GM21381 (cell line): ENCODE measurements at regions not wholly inside any gene's neighbourhood (a gene's known extent, or its start where the extent isn't known, plus 50 kb on each side); places are given as distances from the start of the nearest gene placed in this dataset.
"Not testable (repeated sequence)": the region's sequence is repeated elsewhere in the genome, so short reads cannot be mapped to it uniquely, and the experiment has no call there.

Experiments
- ATAC-seq: cut with Tn5 transposase; IDR thresholded peaks from one replicate; pipeline ENCODE4 v1.9.1; 2021; ENCODE audit warnings: mild to moderate bottlenecking, moderate library complexity; ENCODE audit not compliant: unreplicated experiment

DNA sequence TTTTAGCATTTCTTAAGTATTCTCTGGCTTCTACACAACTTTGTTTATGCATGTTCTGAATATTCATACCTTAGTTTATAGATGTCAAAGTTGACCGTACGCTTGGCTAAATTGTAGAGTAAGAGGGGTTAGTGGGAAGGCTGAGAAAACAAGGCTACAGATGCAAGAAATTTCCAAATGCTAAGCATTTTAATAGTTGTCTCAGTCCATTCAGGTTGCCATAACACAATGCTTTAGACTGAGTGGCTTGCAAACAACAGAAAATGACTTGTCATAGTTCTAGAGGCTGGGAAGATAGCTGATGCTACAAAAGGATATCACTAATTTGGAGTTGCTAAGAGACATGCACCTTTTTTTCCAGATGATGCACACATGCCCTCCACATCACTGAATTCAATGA is 53.0 kb upstream of the C1QTNF3 start:
- ATAC-seq, result not testable (repeated sequence)

DNA sequence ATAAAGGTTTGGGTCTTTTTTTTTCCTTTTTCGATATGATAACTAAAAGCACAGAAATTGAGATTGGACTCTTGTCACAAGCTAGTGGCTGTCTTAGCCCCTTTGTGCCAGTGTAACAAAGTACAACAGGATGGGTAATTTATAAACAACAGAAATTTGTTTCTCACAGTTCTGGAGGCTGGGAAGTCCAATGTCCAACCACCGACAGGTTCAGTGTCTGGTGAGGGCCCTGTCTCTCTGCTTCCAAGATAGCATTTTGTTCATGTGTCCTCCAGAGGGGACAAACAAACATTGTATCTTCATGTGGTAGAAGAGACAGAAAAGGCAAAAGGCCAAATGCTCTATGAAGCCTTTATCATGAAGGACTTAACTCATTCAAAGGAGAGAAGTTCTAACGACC is 56.9 kb upstream of the C1QTNF3 start:
- ATAC-seq, result not testable (repeated sequence)

DNA sequence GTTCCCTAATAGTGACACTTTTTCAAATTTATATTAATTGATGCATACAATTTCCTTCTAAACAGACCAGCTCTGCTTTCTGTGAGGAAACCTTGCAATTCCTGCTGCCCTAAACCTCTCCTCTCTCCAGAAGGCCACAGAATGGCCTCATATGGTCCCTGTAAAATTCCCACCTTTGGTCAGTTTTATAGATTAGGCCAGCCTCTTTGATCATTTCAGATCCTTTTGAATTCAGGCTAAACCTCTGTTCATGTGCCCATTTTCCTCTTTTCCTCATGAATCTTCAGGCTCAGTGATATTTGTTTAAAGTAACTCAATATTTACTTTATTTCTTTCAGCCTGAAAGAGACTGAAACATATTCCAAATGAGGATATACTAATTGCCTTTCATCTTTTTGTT is 58.6 kb upstream of the C1QTNF3 start:
- ATAC-seq, result not testable (repeated sequence)

DNA sequence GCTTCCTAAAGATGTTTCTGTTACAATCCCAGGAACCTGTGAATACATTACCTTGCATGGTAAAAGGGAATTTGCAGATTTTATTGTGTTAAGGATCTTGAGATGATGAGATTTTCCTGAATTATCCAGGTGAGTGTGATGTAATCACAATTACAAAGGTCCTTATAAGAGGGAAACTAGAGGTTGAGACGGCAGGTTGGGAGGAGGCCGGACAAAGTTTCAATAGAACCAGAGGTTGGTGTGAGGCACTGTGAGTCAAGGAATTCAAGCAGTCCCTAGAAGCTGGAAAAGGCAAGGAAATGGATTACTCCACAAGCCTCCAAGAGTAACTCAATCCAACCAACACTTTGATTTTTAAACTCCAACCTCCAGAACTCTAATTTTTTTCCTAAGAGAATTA is 65.9 kb upstream of the C1QTNF3 start:
- ATAC-seq, result not testable (repeated sequence)

DNA sequence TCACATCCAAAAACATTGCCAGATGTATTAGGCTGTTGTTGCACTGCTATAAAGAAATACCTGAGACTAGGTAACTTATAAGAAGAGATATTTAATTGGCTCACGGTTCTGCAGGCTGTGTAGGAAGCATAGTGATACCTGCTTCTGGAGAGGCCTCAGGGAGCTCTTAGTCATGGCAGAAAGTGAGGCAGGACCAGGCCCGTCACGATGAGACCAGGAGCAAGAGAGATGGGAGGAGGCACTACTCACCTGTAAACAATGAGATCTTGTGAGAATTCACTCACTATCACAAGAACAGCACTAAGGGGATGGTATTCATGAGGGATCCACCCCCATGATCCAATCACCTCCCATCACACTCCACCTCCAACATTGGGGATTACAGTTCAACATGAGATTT is 81.3 kb upstream of the C1QTNF3 start:
- not testable (repeated sequence) for ATAC-seq

DNA sequence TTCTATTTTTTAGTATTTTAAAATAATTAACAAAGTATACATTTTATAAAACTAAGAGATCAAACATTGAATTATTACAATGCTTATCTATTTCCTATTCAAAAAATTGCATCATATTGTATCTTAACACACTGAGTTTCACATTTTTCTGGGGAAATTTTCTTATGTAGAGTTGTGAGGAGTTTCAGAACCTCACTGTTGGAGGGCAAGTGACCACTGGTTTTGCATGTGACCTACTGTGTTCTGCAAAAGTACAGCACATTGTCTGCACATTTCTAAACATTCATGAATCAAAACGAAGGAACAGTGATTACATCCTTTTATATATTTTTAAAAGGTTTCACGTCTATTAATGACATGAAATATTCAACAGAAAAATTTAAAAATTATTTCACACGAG is 82.3 kb upstream of the C1QTNF3 start:
- peak; percentile 73 for ATAC-seq

DNA sequence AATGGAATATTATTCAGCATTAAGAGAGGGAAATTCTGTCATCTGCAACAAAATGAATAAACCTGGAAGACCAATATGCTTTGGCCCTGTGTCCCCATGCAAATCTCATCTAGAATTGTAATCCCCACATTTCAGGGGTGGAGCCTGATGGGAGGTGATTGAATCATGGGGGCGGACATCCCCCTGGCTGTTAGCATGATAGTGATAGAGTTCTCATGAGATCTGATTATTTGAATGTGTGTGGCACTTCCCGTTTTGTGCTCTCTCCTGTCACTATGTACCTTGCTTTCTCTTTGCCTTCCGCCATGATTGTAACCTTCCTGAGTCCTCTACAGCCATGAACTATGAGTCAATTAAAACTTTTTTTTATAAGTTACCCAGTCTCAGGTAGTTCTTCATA is 83.7 kb upstream of the C1QTNF3 start:
- not testable (repeated sequence) for ATAC-seq

DNA sequence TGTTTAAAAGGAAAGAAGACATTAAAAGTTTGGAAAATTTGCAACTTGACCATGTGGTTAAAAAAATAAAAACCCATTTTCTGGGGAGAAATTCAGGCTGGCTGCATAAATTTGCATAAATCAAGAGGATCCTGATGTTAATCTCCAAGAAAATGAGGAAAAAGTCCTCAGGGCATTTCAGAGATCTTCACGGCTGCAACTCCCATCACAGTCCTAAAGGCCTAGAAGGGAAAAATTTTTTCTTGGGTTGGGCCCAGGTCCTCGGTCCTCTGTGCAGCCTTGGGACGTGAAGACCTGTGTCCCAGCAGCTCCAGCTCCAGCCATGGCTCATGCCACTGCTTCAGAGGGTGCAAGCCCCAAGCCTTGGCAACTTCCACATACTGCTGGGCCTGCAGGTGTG is 84.8 kb upstream of the C1QTNF3 start:
- ATAC-seq, result not testable (repeated sequence)

DNA sequence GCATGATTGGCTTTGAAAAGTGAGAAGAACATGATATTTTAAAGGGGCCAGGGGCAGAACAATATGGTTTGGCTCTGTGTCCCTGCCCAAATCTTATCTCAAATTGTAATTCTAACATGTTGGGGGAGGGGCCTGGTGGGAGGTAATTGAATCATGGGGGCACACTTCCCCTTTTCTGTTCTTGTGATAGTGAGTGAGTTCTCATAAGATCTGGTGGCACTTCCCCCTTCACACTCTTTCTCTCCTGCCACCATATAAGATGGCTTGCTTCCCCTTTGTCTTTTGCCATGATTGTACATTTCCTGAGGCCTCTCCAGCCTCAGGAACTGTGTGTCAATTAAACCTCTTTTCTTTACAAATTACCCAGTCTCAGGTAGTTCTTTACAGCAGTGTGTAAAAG is 85.9 kb upstream of the C1QTNF3 start:
- not testable (repeated sequence) for ATAC-seq

DNA sequence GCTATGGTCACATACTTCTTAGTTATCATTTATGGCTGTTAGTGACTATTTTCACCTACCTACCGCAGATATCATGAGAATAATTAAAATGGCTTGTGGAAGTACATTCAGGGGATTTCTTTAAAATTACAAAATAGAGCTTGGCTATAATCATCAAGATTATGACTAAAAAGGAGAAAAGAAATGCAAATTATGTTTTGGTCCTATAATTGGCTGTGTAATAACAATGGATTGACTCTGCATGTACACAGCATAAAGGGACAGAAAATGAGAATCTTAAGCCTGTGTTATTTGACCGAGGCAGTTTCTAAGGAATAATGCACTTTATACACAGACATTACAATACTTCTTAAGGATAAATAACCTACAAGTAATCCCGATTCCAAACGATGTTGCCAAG is 112.0 kb upstream of the C1QTNF3 start:
- not testable (repeated sequence) for ATAC-seq

DNA sequence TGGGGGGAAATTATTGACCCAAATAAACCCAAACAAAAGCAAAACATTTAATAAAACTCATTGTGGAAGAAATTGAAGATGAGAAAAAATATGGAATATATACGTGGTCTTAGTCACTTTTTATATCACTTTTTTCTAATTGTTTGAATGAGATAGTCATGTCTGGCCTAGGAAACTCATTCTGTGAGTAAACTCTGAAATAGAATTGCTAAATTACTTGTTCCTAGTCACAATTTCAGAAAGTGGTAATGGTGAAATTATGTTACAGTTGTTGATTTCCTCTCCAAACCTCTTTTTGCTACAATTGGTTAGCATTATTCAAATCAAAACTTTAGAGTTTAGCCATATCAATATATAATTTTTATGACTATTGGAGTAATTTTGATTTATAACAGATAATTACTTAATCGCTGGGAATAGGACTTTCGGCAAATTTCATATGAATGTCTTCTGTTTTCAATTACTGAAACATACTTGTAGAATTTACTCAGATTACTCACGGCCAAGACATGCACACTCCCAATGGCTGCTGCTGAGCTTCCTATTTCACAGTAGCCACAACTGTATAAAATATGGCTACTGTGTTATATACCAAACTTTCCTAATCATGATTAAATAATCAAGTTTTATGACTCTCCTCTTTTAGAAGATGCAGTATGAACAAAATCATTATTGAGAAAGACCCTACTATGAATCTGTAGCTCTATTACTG is 113.8 kb upstream of the C1QTNF3 start:
- ATAC-seq, result not testable (repeated sequence)

DNA sequence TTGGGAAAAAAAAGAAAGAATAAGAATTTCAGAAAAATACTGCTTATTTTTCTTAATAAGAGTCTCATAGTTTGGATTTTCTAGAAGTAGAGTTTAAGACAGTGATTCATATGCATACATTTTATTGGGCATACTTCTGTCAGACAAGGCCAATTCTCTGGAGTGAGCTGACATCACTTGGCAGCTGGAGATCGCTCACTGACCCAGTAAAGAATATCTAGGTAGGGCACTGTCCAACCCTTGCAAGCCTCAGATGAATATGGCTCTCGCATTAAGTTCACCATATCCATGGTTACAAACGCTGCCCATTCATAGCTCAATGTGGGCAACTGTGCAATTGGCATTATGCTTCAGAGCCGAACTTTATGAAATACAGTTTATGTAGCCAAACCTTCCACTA is 117.9 kb upstream of the C1QTNF3 start:
- ATAC-seq, result not testable (repeated sequence)

DNA sequence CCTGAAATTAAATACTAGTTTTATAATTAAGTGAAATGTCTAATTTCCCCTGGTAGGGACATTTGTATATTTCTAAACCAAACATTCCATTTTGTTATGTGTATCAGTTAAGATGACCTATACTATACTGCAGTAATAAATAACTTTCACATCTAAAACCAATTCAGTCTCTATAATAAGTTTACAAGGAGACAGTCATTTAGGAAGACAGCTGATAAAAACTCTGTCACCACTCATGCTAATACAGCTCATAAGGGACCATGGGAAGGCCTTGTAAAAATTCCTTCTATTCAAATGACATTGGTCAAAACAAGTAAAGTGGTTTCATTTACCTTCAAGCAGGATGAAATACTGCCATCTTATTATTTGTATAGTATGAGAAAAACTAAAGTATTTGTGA is 128.4 kb upstream of the C1QTNF3 start:
- not testable (repeated sequence) for ATAC-seq

DNA sequence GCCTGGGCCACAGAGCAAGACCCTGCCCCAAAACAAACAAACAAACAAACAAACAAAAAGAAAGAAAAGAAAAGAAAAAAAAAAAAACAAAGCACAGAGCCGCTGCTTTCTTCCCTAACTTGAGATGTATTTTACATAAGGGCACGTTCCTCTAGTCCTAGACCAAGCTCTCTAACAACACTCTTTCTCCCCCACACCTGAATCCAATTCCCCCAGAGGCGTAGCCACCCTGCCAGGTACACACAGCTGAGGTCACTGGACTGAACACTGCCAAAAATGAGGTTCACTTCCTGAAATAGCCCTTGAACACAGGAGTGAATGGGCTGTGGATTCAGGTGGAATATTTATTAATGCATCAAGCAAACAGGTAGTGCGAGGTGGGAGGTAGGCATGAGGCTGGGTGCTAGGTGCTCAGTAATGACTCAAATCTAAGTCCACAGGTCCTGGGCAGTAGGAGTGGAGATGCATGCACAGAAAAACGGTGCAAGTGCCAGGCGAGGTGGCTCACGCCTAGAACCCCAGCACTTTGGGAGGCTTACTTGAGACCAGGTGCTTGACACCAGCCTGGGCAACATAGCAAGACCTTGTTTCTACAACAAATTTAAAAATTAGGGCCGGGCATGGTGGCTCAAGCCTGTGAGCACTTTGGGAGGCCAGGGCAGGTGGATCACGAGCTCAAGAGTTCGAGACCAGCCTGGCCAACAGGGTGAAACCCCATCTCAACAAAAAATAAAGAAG is 136.6 kb upstream of the C1QTNF3 start:
- ATAC-seq, result not testable (repeated sequence)

DNA sequence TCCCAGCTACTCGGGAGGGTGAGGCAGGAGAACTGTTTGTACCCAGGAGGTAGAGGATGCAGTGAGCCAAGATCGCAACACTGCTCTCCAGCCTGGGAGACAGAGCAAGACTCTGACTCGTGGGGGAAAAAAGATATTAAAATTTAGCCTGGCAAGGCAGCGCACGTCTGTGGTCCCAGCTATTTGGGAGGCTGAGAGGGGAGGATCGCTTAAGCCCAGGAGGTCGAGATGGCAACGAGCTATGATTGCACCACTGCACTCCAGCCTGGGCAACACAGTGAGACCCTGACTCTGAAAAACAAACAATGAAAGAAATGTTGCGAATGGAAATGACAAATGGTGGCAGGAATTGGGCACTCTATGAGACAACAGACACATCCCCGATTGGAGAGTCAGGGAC is 137.2 kb upstream of the C1QTNF3 start:
- not testable (repeated sequence) for ATAC-seq

DNA sequence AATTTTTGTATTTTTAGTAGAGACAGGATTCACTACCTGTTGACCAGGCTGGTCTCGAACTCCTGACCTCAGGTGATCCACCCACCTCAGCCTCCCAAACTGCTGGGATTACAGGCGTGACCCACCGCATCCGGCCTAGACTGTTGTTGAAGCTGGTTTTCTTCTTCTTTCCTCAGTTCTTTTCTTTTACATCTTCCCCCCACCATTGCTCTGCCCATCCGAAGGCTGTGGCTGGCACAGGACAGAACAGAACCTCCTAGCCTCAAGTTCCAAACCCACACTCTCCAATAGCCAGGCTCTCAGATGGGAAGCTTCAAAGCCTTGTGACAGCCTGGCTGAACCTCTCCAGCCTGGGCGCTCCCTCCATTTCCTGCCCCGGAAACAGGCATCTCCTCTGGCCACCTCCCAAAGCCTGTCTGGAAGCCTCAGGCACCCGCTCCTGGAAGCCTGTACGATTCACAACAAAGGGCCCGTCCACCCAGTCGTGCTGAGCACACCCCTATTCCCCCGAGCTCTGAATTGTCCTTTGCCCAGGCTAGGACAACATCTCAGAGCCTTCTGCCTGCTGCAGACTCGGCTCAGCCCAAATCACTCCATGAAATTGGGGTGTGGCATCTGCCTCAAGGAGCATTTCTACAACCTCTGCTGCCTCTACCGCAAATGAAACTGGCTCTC is 138.1 kb upstream of the C1QTNF3 start:
- ATAC-seq, result not testable (repeated sequence)

DNA sequence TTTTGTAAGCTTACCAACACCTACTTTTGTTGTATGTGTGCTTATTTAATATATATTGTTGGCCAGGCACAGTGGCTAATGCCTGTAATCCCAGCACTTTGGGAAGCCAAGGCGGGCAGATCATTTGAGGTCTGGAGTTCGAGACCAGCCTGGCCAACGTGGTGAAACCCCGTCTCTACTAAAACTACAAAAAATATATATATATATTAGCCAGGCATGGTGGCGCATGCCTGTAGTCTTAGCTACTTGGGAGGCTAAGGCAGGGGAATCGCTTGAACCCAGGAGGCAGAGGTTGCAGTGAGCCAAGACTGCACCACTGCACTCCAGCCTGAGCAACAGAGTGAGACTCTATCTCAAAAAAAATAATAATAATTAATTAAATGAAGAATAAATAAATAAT is 142.0 kb upstream of the C1QTNF3 start:
- not testable (repeated sequence) for ATAC-seq

DNA sequence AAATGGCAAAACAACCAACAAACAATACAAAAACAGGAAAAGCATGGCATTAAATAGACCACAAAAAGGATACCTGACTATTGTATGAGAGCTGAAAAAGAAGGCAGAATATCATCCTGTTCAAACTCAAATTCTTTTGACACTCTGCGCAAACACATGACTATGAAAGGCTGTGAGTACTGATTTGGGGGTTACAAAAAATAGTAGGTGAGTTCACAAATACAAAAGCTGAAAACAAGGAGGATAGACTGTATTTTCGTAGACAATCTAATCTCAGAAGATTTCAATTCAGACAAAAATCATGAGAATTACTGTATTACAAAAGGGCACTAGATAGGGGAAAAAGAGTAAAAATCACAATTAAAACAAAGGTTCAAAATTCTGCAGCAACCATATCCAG is 142.6 kb upstream of the C1QTNF3 start:
- ATAC-seq, result not testable (repeated sequence)

DNA sequence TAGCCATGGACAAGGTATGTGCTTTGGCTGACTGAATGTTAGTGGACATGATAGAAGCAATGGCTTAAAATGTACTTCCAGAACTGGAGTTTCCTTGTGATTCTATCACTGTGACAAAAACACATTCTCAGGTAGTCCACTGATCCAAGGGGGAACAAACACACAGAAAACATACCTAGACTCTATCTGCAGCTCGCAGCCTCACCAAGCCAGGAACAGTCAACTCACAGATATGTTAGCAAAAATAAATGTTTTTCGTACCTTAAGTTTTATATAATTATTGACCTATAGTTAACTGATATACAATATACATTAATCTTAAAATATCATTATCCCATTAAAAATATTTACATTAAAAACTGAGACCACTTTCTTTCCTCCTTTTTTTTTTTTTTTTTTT is 143.1 kb upstream of the C1QTNF3 start:
- not testable (repeated sequence) for ATAC-seq

DNA sequence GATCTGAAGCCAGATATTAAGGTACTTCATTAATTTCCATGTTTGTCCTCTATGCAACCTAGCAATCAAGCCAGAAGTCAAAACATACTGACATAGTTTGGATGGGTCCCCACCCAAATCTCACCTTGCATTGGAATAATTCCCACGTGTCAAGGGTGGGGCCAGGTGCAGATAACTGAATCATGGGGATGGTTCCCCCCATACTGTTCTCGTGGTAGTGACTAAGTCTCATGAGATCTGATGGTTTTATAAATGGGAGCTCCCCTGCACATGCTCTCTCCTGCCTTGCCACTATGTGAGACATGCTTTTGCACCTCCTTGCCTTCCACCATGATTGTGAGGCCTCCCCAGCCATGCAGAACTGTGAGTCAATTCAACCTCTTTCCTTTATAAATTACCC is 143.9 kb upstream of the C1QTNF3 start:
- not testable (repeated sequence) for ATAC-seq

DNA sequence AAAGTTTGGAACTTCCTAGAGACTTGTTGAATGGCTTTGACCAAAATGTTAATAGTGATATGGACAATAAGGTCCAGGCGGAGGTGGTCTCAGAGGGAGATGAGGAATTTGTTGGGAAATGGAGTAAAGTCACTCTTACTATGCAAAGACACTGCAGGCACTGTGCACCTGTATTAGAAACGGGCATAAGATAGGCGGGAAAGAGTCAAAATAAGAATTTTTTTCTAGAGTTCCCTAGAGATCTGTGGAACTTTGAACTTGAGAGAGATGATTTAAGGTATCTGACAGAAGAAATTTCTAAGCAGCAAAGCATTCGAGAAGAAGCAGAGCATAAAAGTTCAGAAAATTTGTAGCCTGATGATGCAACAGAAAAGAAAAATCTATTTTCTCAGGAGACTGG is 144.4 kb upstream of the C1QTNF3 start:
- not testable (repeated sequence) for ATAC-seq
